Fibroblast of skin of scalp (primary cell): ENCODE measurements at regions not wholly inside any gene's neighbourhood (a gene's known extent, or its start where the extent isn't known, plus 50 kb on each side); places are given as distances from the start of the nearest gene placed in this dataset.

Source experiments
- DNase-seq: peaks from one replicate; pipeline ENCODE4 v3.0.0-alpha.2; 2013

DNA sequence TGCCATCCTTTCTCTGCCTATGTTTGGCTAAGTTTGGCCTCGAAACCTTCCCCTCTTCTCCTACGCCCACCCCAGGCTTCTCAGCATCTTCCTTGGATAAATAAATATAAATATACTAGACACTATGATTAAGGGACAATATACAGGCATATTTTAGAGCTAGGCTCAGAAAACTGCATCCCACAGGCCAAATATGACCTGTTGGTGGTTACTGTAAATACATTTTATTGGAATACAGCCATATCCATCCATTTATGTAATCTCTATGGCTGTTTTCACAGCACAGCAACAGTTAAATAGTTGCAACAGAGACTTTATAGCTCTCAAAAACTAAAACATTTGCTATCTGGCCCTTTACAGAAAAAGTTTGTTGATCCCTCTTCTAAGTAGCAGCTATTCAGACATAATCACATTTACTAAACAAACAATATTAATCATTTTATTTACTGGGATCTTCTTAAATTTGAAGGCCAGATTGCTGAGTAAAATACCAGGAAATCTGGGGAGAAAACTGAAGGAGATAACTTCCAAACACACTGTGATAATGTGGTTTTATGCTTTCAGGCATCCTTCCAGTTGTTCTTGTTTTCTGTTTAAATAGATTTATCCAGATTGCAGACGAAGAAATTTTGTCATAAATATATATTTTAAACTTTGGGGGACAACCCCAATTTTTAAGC is 269.7 kb upstream of the THRB start:
- DNase-seq, result no peak

DNA sequence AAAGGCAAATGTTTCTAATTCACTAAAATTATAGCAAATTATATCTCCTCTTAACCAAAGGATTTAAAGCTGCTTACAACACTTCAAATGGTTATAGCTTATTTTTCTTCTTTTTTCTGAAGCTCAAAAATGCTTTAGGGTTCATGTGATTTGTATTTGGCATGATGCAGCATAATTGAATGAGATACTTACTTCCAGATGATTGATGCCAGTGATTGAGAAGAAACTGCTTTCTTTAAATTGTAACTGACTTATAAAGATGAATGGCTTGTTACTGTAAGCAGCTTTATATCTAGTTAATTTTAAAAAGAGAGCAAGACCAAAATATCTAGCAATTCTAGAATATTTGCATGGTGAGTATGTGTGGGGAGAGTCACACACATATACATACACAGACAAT is 270.7 kb upstream of the THRB start:
- no peak for DNase-seq

DNA sequence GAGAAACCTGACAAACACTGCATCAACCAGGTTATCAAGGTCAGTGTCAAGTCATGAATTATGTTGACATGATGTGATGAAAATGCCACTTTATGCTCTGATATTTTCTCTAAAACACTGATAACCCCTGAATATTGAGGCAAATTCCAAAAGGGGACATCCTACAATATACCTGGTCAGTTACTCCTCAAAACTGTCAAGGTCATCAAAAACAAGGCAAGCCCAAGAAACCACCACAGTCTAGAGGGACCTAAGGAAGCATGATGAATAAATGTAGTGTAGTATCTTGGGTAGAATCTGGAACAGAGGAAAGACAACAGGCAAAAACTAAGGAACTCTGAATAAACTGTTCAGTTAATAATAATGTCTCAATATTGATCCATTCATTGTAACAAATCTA is 275.3 kb upstream of the THRB start:
- no peak for DNase-seq

DNA sequence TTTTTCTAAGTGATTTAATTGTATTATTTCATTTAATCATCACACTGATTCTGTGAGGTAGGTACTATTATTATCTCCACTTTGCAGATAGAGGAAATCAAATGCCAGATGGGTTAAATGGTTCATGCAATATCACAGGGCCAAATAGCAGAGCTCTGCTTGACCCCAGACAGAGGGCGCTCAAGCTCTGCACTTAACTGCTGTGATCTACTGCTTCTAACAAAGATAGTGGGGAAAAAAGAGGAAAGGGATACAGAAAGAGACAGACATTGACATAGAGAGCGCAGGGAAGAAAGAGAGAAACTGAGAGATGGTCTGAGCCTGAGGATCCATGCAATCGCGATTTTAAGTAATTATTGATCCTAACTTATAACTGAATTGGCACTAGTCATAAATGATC is 279.1 kb upstream of the THRB start:
- DNase-seq, result peak; percentile 77

DNA sequence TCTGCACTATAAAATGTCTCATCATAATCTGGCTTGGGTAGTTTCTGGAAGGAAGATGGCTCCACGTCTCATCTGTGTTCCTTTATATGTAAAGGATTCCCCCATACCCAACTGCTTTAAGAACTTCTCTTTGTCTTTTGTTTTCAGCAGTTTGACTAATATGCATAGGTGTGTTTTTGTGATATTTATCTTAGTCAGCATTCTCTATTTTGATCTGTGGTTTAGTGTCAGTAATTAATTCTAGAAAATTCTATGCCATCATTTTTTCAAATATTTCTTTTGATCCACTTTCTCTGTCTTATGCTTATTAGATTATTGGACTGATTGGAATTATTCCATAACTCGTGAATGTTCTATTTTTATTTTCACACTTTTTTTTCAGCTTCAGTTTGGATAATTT is 286.3 kb upstream of the THRB start:
- no peak for DNase-seq

DNA sequence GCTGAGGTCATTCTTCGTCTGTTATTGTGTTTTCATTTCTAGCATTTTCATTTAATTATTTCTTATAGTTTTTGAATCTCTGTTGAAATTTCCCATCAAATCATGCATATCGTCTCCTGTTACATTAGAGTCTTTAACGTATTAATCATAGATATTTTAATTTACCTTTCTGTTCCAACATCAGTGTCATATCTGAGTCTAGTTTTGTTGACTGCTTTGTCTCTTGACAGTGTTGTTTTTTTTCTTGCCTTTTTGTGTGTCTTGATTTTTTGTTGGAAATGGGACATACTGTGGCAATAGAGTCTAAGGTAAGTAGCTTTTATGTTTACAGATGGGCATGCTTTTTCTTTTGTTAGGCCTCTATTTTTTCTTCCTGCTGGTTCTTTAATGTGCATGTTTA is 286.8 kb upstream of the THRB start:
- DNase-seq, result no peak

DNA sequence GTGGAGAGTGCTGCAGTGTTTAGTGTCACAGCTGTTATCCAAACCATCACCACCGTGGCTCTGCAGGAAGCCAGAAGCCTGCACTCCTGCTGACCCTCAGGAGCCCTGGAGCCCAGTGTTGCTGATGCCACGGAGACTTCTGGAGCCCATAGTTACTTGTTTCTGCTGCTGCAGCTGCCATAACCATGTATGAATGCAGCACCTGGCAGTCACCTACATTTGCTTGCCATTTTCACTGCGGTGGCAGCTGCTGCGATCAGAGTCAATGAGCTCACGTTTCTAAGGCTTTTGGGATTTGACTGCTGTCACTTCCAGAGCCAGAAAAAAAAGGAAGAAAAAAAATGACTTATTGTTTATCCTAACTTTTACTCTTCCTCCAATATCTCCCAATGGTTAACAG is 299.2 kb upstream of the THRB start:
- no peak for DNase-seq

DNA sequence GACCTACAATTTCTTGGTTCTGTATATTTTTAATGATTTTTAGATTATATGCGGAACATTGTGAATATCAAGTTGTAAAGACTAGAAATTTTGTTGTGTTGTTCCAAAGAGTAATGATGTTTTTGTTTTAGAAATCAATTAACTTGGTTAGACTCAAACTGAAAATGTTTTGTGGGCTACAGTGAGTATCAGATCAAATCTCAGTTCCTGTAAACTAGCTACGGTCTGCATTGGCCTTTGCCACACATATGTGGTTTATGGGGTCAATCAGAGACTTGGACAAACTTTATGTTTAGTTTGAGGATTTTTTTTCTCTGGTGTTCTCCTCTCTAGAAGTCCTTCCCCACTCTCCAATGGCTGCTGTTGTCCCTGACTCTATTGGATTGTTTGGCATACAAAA is 308.0 kb upstream of the THRB start:
- DNase-seq, result no peak

DNA sequence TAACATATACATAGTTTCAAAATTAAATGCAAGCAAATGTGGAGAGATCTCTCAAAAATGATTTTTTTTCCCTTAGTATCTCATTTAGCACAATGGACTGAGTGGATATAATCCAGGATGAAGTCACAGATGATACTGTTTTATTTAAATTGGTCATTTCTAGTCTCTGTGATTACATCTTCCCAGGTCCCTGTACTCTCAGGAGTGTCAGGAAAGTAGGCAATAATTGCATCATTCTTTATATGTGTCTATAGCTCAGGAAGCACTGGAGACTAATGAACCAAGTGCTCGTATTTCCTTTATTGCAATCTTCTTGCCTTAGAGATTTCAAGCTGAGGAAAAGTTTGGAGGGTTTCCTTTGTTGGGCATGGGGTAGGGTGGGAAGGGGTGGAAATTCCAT is 309.4 kb upstream of the THRB start:
- DNase-seq, result no peak

DNA sequence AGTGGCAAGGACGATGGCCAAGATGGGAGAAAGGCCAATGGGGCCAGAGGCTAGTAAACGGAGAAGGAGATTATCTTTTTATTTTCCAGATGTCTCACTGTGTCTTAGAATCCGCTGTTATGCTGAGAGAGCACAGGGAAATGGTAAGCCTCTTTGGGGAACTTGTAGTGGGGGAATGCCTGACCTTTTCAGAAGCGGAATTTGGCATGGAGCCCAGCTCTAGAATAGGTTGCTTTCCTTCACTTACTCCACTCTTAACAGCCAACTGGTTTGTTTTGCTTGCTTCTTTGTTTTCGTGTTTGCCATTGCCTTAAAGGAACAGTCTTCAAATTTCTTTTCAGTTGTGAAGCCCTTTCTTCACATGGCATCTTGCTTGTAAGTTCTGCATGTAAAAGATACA is 316.2 kb upstream of the THRB start:
- no peak for DNase-seq

DNA sequence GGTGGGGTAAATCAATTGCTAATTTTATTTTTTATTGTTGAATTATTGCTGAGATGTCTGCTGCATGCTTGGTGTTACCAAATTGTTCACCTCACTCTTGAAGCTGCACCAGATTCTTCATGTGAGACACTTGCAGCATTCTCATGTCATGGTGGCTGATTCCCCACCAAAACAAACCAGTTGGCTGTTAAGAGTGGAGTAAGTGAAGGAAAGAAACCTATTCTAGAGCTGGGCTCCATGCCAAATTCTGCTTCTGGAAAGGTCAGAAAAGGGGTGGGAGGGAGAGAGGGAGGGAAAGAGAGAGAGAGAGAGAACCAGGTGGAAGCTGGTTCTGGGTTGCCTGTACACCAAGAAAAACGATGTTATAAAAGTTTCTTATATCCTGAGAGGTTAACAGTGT is 317.5 kb upstream of the THRB start:
- DNase-seq, result no peak

DNA sequence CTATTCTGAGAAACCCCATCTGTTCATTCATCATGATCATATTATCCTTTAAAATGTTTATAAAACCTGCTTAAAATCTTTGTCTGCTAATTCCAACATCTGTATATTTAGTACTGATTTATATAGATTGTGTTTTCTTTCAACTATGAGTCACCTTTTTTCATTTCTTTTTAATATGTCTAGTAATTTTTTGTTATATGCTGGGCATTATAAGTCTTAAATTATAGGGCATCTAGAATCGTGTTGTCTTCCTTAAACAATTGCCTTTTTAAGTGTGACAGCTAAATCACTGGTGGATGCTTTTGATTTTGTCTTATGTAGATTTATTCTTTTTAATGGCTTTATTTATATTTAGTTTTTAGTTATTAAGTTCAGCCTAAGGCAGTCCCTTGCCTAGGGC is 323.4 kb upstream of the THRB start:
- DNase-seq, result no peak

DNA sequence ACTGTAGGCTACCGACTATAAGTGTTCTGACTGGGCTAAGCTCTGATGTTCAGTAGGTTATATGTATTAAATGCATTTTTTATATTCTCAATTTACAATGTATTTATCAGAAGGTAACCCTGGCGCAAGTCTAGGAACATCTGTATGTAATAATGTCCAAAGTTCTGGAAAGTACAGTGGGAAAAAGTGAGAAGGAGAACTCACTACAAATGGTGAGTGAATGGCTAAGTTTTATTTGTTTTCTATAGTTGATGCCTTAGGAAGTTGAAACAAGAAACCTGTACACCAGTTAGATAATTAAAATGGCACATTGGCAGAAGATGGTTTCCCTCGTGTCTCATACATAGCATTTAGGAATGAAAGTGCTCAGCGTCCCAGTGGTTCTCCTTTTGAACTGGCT is 333.4 kb upstream of the THRB start:
- no peak for DNase-seq

DNA sequence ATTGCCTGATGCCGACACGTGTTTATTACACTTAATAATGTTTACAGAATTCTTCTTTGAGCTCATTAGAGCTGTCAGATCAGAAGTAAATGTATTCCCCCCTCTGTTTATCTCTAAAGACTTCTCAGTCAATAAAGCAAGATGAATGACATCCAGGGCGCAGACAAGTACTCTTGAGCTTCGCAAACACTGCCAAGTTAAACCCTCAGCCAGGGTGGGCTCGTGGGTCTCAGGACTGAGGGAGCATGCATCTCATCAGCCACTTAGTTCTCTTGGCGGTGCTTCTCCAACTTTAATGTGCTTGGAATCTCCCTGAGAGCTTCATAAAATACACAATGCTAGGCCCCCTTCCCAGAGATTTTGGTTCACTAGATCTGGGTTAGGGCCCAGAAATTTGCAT is 333.9 kb upstream of the THRB start:
- no peak for DNase-seq

DNA sequence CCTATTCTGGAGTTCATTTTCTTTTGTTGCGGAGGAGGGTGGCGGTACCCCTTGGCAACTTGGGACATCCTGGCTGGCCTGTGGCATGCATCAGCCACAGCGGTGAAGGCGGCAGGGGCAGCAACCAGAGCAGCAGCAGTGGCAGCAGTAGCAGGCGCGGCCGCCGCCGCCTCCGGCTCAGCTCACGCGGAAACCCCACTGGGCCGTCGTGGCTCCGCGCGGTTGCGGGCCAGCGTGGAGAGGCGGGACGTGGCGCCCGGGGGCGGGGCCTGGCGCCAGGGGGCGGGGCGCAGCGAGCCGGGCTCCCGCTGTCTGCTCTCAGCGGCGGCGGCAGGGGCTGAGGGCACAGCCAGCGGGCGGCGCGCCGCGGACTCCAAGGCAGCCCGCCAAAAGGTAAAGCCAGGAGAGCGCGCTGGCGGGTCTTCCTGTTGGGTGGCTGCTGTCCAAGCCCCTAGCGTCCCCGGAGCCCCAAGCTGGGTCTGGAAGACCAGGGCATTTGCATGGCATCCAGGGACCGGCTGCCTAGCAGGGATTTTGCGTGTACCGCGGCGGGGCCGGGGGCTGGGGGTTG is 334.4 kb upstream of the THRB start:
- peak; percentile 30 for DNase-seq

DNA sequence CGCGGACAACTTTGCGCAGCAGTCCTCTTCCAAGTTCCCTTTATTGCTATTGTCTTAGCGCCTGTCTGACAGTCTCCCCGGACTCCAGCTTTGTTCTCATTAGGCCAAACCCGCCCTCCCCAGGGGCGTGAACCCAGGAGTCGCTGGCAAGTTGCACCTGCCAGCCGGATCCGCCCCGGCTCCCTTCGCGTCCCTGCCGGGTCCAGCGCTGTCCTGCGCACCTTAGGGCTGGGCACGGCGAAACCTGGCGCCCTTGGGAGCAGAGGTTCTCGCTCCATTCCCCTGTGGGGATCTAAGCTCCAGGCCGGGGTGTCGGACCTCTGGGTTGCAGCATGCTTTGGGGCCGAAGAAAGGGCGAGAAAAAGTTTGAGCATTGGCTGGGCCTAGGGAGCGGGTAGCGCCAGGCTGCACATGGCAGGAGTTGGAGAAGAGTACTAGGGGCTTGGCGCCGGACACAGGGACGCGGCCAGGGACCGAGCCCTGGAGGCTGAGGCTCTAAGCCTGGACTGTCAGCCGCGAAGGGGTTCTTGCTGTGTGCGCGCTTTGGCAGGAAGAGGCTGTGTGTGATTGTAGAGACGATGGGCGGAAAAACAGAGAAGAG is 335.1 kb upstream of the THRB start:
- DNase-seq, result peak; percentile 11

DNA sequence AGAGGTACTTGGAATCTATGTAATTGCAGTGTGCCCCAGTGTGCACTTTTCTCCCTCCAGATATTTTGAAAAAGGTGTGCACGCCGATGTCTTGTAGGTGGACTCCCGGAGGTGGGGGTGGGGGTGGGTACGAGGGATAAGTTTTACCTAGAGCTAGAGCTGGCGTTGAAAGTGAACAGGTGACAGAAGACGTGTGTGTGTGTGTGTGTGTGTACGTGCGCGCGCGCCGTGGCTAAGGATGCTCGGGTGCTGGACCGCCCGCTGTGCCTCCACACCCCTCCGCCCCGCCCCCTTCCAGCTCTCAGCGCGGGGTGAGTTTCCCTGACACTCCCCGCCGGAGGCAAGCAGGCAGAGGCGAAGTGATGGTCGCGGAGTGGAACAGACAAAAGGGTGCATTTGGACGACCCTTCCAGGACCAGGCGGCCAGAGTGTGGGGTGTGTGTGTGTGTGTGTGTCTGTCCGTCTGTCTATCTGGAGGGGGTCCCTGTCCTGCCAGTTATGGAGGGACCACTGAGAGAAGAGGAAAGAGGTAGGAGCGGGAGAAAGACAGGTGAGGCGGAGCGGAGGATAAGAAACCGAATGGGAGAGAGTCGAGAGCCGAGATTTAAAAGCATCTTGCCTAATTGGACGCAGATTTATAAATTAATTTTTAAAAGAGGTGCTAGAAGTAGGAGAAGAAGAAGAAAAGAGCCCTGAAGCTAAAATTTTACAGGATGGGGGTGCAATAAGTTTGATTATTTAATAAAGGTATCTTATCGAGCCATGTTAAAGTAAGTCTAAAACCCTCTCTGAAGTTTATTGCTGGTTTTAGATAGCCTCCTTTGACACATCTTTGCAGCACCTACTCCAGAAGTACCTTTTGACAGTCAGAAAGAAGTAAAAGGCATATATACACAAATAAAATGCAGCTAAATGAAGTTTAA is 335.8 kb upstream of the THRB start:
- DNase-seq, result peak; percentile 4

DNA sequence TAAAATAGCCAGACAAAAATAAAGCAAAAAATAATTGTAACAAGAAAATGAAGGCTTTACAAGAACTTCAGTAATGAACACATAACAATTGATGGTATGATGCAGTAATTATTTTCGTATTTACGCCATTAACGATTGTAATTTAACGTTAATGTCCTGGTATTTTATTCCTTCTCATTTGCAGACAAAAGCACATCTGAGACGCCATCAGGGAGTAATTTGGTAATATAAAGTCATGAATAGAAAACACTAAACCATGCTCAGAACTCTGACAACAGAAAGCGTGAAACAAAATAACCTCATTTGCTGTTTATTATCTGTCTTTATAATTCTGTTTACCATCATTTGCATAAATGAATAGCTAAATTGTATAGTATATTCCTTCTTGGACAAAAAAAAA is 336.6 kb upstream of the THRB start:
- no peak for DNase-seq

DNA sequence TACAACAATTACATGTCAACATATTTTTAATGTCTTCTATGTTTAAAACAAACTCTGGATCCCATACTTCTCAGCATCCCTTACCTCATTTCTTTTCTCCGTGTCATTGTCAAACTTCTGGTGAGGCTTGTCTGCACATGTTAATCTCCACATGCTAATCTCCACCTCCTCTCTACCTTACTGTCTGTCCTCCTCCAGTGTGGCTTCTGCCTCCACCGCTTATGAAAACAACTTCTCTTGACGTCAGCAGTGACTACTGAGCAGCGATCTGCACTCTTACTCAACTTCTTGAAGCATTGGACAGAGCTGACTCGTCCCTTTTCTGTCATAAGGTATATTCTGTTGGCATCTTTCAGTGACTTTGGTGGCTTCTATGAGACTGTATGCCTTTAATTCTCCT is 338.2 kb upstream of the THRB start:
- no peak for DNase-seq

DNA sequence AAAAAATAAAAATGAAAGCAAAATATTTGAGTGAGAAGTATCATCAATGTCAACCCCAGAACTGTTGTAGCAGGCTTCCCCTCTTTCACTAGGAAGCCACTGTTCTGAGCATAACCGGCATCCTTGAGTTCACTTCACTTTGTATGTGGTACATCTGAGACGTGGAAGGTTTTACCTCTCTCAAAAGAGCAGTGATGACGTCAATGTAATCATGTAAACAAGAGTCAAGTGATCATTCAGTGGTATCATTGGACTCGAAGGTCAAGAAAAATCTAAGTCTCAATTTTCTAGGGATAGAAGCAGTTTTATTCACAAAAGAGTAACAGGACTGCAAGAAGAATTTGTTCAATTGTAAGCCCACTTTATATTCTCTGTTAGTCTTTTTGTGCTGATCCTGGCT is 339.8 kb upstream of the THRB start:
- DNase-seq, result no peak

DNA sequence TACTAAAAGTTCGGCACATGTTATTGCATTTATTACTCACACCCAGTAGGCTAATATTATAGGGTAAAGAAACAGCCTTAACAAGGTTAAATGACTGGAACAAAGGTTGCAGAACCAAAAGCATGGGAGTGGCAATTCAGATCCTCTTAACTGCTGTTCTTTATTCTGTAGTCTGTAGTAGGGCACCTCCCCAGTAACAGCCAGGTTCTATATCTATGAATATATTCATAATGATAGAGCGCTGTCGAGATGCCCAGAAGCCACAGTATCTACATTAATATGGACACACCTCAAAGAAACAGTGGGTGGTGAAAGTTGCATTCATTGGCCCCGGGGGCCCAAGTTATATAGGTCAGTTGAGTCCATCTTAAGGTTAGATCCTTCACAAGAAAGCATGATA is 340.9 kb upstream of the THRB start:
- DNase-seq, result no peak

DNA sequence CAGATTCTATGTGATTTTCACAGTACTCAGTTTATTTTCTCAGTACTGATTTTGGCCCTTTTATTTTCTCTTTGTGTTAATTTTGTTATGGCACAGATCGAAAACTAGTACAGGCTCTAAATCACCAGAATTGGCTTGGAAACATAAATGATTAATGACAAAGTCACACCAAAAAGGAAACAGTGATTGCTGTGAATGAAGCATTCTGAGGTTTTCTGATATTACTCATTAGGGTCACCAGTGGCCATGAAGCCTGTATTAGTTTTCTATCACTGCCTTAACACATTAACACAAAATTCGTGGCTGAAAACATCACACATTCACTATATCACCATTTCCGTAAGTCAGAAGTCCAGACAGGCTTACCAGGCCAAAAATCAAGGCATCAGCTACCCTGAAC is 343.0 kb upstream of the THRB start:
- no peak for DNase-seq

DNA sequence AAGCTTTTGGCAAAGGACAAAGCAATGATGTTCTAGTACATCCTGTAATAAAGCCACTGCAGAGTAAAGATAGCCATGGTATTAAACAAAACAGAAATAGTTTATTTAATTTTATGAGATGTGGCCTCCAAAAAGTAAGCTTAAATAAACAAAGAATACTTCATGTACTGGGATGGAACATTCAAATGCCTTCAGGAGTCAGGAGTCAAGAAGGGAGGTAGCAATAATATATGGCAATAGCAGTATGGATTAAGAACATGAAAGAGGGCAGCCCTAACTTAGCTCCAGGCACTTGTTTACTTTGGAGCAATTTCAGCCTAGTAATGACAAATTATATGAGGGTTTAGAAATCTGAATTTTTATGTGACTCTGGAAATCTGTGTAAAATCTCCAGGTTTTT is 343.9 kb upstream of the THRB start:
- no peak for DNase-seq

DNA sequence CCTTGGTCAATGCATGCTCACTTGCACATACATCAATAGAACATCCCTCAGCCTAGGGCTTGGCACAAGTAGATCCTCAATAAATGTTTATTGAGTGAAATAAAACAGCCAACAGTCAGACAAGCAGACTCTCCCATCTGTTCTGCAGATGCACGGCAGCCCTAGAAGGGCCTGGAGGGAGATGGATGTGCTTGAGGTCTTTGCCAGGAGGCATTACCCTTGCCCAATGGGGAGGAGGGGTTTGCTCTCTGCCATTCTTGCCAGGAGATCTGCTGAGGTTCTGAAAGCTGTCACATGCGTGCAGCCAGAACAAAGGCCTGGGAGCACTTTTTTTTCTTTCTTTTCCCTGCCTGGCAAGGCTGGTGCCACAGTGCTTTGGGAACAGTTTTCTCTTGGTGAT is 349.3 kb upstream of the THRB start:
- no peak for DNase-seq
